HK-2 (cell line): ENCODE measurements at regions not wholly inside any gene's neighbourhood (a gene's known extent, or its start where the extent isn't known, plus 50 kb on each side); places are given as distances from the start of the nearest gene placed in this dataset.
"Not testable (repeated sequence)": the region's sequence is repeated elsewhere in the genome, so short reads cannot be mapped to it uniquely, and the experiment has no call there.

ENCODE experiments used
- DNase-seq: peaks from one replicate; pipeline ENCODE4 v3.0.0-alpha.2; 2018; ENCODE audit not compliant: unreplicated experiment

DNA sequence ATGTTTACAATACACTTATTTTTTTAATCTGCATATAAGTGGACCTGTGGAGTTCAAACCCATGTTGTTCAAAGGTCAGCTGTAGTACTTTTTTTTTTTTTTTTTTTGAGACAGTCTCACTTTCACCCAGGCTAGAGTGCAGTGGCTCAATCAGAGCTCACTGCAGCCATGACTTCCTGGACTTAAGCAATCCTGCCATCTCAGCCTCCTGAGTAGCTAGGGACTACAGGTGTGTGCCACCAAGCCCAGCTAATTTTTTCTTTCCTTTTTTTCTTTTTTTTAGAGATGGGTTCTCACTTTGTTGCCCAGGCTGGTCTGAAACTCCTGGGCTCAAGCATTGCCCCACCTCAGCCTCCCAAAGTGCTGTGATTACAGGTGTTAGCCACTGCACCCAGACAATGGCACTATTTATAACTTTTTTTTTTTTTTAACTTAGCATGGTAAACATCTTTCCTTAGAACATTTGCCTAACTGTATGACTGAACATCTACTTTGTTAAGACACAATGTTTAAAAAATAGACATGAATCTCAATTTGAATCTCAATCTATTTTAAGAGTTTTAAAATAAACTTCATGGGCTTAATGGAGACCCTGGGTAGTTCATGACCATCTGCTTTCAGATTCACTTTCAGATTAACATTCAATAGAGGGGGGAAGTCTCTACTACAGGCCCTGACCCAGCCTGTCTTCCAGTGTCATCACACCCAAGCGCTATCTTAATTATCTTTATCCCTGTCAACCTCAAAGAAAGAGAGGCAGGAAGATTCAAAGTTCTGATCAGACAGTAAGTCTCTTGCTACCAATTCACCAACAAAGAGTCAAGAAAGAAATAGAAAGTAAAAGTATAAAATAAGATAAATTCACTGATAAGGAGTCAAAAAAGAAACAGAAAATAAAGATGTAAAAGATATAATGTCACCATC is 97.7 kb upstream of the DOCK9 start:
- DNase-seq: no peak

DNA sequence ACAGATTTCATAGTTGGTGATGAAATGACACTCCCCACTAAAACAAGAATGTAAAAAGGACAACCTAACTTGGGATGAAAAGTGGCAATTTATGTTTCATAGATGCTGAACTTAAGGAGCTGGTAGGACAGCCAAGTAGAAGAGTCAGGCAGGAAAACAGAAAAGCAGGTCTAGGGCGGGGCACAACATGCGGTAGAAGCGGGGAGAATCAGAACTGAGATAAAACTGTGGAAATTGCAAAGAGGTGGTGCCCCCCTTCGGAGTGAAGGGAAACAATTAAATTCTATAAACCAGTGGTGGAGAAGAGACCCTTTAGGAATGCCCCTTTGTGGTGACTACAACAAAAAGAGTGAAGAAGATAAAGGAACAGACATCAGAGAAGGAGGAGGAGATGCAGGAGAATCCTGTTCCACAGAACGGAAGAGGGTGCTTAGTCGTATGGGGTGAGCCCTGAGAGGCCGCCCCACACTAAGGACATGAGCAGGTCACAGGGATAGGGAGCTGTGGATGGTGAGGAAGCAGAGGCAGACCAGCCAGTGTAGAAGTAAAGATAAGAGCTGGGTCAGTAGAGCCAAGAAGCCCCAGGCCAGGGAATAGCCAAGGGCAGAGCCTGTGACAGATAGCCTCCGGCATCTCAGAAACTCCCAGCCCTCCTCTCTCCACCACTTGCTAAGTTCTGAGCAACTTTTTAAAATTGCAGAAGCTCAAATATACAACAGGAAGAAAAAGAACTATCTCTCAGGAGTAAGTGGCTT is 100.3 kb upstream of the DOCK9 start:
- DNase-seq: no peak

DNA sequence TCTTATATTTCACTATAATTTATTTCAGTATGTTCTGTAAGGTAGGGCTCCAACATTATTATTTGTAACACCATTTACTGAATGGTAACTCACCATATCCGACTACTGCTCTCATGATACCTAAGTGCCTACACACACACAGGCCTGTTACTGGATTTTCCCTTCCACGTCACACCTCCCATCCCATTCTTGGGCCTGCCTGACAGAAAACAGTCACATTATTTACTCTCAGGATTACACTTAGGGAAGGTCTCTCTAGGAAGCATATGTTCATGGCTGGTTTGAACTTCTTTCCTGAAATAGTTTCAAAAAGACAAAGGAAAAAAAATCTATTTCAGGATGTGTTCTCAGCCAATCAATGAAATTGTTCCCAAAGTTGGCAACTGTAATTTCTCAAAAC is 102.3 kb upstream of the DOCK9 start:
- no peak for DNase-seq

DNA sequence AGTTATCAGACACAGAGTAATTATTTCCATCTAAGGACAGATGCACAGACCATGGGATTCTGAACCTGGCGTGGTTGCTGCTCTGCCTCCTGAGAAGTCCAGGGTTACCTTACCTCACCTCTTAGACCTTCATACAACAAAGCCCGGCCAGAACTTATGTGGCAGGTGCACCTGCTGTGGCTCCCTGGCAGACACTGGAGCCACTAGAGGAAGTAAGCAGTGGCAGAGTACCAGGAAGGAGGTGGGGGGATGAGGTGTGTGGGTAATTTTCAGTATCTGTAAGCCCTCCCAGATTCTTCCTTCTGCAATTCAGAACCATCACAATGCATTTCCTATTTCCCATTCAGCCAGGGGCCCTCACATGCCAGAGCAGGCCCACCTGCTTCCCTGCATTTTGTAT is 106.1 kb upstream of the DOCK9 start:
- DNase-seq: no peak

DNA sequence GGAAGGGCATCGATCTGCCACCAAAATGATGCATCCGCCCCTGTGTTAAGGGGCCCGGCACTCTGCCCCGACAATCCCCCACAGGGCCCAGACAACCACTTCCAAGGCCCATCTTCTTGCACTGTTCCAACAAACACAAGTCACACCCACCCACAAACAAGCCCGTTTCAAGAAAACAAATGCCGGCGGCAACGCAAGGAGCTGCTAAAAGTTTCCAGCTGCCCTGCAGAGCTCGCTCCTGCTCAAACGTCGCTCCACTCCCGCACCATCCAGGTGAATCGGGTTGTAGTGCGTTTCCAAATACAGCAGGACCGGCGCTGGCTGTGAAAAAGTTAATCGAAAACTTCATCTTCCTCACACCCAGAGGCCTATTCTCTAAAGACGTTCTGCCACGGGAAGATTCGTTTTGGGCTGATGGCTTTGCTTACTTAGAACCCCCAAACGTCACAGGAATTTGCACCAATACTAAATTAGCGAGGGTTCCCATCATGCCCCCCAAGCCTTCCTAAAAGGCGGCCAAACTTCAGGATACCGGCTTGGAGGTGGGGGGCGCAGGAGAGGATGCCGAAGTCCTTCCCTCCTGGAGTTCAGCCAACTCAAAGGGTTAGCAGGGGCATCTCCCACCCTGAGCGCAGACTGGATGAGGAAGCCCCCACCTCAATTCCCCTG is 107.4 kb upstream of the DOCK9 start:
- DNase-seq: no peak

DNA sequence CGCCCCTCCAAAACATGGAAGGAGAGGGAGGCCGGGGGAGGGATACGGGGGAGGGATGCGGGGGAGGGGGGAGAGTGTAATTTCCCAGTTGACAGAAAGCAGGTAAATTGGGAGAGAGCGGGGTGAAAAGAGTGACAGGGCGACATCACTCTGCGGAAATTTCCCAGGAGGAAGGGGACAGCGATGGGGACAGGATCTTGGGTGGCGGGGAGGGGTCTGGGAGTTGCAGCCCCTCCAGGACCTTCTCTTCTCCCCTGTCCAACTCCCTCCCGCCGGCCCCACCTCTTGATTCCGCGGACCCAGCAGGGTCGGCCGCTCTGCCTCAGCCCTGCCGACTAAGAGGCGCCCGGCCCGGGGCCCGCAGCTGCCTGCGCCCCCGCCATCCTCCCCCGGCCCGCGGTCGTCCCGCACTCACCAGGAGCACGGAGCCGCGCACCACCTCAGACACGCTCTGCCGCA is 108.0 kb upstream of the DOCK9 start:
- no peak for DNase-seq

- peak; percentile 43 for DNase-seq
These were observed 108.6 kb upstream of the DOCK9 start for GRCh38 chr13:99086267-99087097.

DNA sequence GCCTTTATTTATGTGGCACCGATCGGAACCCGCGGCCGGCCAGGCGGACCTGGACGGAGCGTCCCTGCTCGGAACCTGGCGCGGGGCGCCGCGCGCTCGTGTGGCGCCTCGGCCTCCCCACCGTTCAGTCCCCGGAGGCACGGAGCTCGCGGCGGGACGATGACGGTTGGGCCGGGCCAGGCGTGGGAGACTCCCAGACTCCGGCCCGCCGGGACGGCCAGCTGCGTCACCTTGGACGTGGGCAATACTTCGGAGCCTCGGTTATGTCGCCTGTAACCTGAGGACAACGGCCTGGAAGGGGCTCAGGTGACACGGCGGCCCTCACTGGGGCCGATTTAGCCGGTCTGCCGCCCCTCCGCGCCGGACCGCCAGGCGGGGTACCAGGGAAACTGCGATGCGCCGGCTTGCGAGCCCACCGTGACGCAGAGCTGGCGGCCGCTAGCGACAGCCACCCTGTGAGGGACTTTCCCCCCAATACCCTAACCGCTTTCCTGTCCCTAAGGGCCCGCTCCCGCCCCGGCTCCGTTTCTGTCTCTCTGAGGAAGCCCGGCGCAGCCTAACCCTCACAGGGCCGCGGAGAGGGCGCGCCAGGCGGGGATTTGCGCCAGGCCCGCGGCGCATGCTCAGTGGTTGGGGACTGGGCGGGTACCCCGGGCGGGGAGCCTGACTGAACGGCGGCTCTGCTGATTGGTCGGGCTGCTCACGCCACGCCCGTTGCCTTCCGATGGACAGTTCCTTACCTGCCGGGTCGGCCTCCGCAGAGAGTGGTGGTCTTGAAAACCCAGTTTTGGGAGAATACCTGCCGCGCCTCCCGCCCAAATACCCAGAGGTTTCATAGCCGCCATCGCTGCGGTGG is 109.5 kb upstream of the DOCK9 start:
- peak; percentile 84 for DNase-seq

GRCh38 chr13:99087954-99088491 is 110.2 kb upstream of the DOCK9 start:
- no peak for DNase-seq

GRCh38 chr13:99093997-99094396 is 106.7 kb upstream of the UBAC2 start:
- no peak for DNase-seq

GRCh38 chr13:99101831-99102230 is 98.8 kb upstream of the UBAC2 start:
- not testable (repeated sequence) for DNase-seq

DNA sequence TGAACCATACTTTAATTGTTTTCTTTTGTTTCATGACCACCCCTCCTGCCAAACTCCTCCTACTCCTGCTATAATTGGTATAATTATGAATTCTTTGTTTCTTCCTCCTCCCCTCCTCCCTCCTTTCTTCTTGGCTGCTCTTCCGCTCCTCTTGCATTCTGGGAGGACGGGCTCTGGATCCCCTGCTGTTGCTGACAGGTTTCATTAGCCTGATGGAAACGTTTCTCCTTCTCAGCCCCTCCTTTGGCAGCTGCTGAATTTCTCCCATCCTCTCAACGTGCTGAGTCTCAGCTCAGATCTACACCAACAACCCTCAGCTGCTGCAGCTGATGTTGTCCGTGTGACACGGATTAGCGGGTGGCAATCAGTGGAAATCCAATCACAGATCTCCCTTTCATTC is 97.1 kb upstream of the UBAC2 start:
- no peak for DNase-seq

DNA sequence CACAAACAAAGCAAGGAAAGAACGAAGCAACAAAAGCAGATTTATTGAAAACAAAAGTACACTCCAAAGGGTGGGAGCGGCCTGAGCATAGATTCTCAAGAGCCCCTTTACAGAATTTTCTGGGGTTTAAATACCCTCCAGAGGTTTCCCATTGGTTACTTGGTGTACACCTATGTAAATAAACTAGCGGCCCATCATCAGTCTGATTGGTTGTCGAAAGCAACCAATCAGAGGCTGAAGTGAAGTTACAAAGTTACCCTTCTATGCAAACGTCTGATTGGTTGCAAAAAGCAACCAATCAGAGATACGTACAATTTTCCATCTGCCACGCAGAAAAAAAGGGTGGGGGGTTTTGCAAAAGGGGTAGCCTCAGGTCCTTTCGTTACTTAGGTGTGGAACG is 96.3 kb upstream of the UBAC2 start:
- DNase-seq: no peak

DNA sequence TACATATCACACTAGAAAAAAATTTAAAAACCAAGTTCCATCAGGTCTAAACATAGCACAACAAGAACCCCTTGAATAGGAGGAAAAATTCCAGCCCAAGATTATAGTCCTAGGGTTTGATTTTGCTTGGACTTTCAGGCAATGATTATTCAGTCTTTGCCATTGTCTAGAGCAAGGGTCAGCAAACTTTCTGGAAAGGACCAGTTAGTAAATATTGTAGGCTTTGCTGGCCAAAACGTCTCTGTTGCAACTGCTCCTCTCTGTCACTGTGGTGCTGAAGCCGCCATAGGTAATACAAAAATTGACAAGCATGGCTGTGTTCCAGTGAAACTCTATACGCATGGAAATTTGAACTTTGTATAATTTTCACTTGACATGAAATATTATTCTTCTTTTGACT is 95.5 kb upstream of the UBAC2 start:
- DNase-seq: no peak

DNA sequence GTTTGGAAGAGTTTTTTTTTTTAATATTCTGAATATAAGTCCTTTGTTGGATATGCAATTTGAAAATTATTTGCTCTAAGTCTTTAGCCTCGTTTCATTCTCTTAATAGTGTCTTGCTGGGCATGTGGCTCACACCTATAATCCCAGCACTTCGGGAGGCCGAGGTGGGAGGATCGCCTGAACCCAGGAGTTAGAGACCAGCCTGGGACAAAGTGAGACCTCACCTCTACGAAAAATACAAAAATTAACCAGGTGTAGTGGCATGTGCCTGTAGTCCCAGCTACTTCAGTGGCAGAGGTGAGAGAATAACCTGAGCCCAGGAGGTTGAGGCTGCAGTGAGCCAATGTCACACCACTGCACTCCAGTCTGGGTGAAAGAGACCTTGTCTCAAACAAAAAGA is 87.3 kb upstream of the UBAC2 start:
- no peak for DNase-seq

DNA sequence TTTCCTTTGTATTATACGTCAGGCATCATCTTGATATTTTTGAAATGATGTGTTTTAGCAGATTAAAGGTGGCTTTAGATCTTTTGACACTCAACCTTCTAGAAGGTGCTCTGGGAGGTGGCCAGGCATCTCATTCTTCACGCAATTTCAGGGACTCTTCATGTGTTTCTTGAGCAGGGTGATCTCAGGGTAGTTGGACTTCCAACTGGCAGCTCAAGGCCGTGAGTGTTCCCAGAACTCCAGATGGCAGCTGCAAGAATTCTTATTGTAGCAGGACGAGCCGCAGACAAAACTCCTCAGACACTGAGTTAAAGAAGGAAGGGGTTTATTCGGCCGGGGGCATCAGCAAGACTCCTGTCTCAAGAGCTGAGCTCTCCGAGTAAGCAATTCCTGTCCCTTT is 82.5 kb upstream of the UBAC2 start:
- no peak for DNase-seq

- DNase-seq: no peak
These were observed 81.0 kb upstream of the UBAC2 start for GRCh38 chr13:99119656-99120055.

GRCh38 chr13:99120751-99121150 is 79.9 kb upstream of the UBAC2 start:
- no peak for DNase-seq

DNA sequence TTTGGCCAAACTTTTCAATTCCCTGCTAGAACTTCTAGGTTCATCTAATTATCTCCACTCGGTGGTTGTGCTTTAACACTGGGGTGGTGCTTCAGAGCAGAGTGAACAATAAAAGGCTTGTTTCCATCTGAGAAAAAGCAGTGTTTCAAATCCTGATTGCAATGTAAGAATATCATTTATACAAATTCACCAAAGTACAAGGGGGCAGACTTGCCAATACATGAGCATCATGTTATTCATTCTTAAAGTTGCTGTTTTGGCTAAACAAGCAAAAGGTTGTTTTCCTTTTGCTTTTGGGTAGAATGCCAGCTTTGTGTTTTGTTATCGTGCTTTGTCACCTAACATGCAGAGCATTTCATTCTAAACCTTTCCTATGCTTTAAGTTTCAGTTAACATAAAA is 78.5 kb upstream of the UBAC2 start:
- DNase-seq: no peak
